ENCODE measurements at regions not wholly inside any gene's neighbourhood (a gene's known extent, or its start where the extent isn't known, plus 50 kb on each side); places are given as distances from the start of the nearest gene placed in this dataset.

DNA sequence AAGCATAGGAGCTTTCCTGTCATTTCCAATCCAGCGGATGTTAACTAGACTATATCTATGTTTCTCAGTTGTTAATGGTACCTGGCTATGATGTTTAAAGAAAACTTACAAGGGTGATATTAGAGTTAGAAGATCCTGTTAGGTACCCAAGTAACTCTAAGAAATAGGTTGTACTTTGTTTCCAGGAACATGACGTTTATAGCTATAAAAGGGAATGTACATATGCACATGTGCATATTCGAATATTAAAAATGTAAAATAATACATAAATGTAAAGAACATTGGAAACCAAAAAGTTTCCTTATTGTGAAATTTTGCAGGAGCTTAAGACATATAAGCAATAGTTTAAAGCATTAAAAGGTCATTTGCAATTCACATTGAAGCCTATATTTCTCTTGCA, 247.7 kb upstream of the EDIL3 start:
- no peak overlapping the region for H3K4ac ChIP-seq (replicated peaks; ENCODE audit: insufficient read length, low read depth, low read length)
- no peaks in the 10 kb centered on the region for H3K23me2 ChIP-seq (ENCODE audit: low read depth, low read length)
- H3K27ac ChIP-seq (ENCODE audit: low read depth, low read length): no peak overlapping the region
- H3K56ac ChIP-seq (replicated peaks; ENCODE audit: insufficient read length, low read depth, low read length): no peak overlapping the region
- no peak overlapping the region for H2BK12ac ChIP-seq (ENCODE audit: low read depth, low read length)
- WGBS, 2 experiments (ENCODE audit: extremely low coverage in 1 of 2, insufficient coverage in 1 of 2, insufficient read length in 1 of 2, insufficient replicate concordance in 2 of 2, low coverage in 1 of 2, low lambda C conversion rate in 2 of 2, missing lambda C conversion rate in 1 of 2): 77% methylated on average over 3 of the region's 3 CpGs; no CpG with 5 or more reads in 1 of the 2 experiments
- H3K18ac ChIP-seq (ENCODE audit: extremely low read depth, low read length): no peak overlapping the region
- ChIA-PET POLR2A (ENCODE audit: partially characterized antibody) (no interaction called here), CTCF (ENCODE audit: partially characterized antibody) (no interaction called here)
- no peak overlapping the region for H3K4me2 ChIP-seq (ENCODE audit: insufficient read depth in 1 of 2, low read depth in 2 of 2, low read length in 2 of 2)
- no peak overlapping the region for H4K8ac ChIP-seq (ENCODE audit: extremely low read depth, insufficient read depth, low read length)
- H2BK120ac ChIP-seq (replicated peaks; ENCODE audit: low read depth, low read length): no peak overlapping the region
- H2BK5ac ChIP-seq (ENCODE audit: low read depth, low read length): no peak overlapping the region
- DNase-seq (ENCODE audit: low read depth in 1 of 2, low spot score in 2 of 2) (no peak), FAIRE-seq (no peak)
- H3K14ac ChIP-seq (ENCODE audit: insufficient read length): no peak overlapping the region
- H3K27me3 ChIP-seq (replicated peaks in 1 of 4; ENCODE audit: control insufficient read depth in 3 of 4, extremely low read depth in 1 of 4, insufficient read depth in 3 of 4, low read length in 3 of 4): no peaks in the 10 kb centered on the region
- H3K9me3 ChIP-seq (ENCODE audit: insufficient read depth in 2 of 2, low read depth in 1 of 2, low read length in 1 of 2): no peaks in the 10 kb centered on the region
- H4K5ac ChIP-seq (ENCODE audit: insufficient read length, low read depth, low read length): no peak overlapping the region
- no peak overlapping the region for H3K9ac ChIP-seq (replicated peaks in 1 of 4; ENCODE audit: extremely low read depth in 1 of 4, low read depth in 3 of 4, low read length in 3 of 4)
- no peaks in the 10 kb centered on the region for H3K79me2 ChIP-seq (ENCODE audit: control insufficient read depth in 1 of 2, insufficient read depth in 2 of 2, low read length in 2 of 2)
- no peak overlapping the region for H2AFZ ChIP-seq (ENCODE audit: low read length)
- H2AK5ac ChIP-seq (ENCODE audit: low read depth, low read length): no peak overlapping the region
- no peak overlapping the region for H2BK15ac ChIP-seq (ENCODE audit: low read length)
- H3K4me3 ChIP-seq (ENCODE audit: extremely low read depth in 1 of 4, insufficient read depth in 2 of 4, low read depth in 3 of 4, low read length in 4 of 4): no peak overlapping the region
- H3K23ac ChIP-seq (ENCODE audit: insufficient read length): no peak overlapping the region
- no peak overlapping the region for H4K91ac ChIP-seq (replicated peaks; ENCODE audit: insufficient read length, low read length)
- no peaks in the 10 kb centered on the region for H3K79me1 ChIP-seq (ENCODE audit: low read depth, low read length)
- no peaks in the 10 kb centered on the region for H3K4me1 ChIP-seq (replicated peaks in 1 of 4; ENCODE audit: control insufficient read depth in 3 of 4, insufficient read depth in 4 of 4, low read length in 3 of 4)
- no peak overlapping the region for H2BK20ac ChIP-seq (ENCODE audit: low read length)
- H4K20me1 ChIP-seq (replicated peaks in 1 of 2; ENCODE audit: control insufficient read depth in 1 of 2, insufficient read depth in 2 of 2, low read length in 2 of 2): no peaks in the 10 kb centered on the region
- H3K36me3 ChIP-seq (ENCODE audit: control insufficient read depth in 2 of 4, insufficient read depth in 4 of 4, low read length in 3 of 4): no peaks in the 10 kb centered on the region
- TF ChIP-seq CBX8 (IDR thresholded peaks at IDR 0.05; ENCODE audit: borderline replicate concordance, low read depth, low read length): no peak

All from H1 (cell line).